ENCODE measurements at regions not wholly inside any gene's neighbourhood (a gene's known extent, or its start where the extent isn't known, plus 50 kb on each side); places are given as distances from the start of the nearest gene placed in this dataset.
"Not testable (repeated sequence)": the region's sequence is repeated elsewhere in the genome, so short reads cannot be mapped to it uniquely, and the experiment has no call there.

GRCh38 chrX:3882553-3882920 is 169.1 kb upstream of the PRKX start:
- not testable (repeated sequence) for DNase-seq

DNA sequence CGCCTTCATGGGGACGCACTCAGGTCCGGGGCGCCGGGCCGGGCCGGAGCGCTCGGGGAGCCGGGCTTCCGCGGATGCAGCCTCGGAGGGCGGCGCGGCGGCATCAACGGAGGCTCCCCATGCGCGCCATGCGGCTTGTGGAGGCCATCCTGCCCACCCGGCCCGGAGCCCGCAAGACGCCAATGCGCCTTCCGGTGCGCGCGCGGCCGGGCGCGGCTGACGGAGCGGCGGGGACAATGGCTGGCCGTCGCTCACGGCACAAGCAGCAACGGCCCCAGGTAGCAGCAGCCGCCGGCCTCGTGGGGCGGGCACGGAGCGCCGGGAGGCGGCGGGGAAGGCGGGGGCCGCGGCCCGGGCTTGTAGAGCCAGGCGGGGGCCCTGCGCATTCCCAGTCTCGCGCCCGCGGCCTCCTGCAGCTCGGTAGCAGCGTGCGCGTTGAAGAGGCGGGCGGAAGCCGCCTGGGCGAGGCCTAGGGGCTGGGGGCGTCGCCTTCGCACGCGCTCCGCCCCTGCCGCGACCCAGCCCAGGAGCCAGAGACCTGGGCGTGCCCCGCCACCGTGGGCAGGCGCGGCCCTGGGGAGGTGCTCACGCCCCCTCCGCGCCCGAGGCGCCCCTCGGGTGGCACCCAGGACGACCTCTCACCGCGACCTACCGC is 168.6 kb upstream of the PRKX start:
- not testable (repeated sequence) for DNase-seq

DNA sequence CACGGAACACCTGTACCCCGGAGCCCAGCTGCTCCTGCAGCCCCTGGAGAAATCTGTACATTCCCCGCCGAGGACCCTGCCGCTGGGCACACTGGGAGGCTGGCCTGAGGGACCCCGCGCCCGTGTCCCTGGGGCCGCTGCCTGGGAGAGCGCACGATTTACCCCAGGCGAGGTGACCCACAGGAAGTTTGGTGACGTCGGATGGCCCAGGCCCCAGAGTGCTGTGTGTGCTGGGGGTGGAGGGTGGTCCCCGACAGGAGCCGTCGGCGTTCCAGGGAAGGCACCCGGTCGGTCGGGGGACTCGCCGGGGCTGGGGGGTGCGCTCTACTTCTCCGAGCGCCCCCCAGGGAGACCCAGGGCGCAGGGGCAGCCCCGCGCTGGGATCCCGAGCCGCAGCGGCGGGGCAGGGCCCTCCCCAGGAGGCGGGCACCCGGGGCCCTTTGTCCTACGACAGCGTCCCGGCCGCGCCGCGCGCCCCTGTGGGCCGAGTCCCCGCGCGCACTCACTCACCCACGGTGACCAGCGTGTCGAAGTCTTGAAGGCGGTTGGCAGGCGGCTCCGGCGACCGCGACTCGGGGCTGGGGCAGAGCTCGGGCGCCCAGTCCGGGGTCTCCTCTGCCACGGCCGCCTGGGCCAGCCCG is 167.9 kb upstream of the PRKX start:
- not testable (repeated sequence) for DNase-seq

GRCh38 chrX:3876393-3876792 is 162.9 kb upstream of the PRKX start:
- DNase-seq = not testable (repeated sequence)

DNA sequence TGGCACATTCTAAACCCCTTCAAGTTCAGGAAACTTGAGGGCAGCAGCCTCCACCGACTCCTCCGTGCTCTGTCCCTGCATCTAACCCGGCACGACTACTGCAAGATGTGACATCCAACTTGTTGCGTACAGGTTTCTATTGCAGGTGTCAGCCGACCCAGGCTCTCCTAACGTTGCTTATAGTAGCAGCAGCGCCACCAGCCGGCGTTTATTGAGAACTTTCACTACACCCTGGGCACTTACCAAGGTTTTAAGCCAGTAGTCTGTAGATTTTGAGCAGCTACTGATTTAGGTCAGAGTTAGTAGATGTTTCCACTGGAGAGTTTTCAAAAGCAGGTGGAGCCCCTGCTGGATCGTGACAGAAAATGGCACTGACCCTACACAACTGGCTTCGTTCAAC is 162.2 kb upstream of the PRKX start:
- not testable (repeated sequence) for DNase-seq

DNA sequence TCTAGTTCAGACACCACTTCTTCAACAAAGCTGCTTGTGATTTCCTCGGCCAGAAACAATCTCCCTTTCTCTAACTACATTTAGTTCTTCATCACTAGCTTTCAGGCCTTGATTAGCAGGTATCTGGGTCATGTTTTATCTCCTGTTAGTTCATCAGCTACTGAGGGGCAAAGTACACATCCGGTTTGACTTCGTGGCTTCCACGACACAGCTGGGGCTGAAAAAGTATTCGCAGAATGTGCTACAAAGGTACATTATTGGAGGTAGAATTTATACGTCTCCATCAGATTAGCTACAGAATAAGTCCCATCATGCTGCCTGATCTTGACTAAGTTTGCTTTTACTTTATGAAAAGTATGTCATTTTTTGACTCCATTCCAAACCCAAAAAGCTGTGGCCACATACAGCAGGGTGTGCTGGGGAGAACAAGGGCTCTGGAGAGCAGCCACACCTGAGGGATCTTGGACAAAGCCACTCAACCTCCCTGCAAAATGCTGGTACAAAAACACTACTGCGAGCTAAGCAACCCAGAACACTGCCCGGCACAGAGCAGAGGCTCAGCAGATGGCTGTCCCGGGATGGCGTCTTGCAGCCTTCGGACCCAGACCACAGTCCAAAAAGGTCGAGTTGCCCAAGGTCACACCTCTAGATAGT is 158.9 kb upstream of the PRKX start:
- not testable (repeated sequence) for DNase-seq

DNA sequence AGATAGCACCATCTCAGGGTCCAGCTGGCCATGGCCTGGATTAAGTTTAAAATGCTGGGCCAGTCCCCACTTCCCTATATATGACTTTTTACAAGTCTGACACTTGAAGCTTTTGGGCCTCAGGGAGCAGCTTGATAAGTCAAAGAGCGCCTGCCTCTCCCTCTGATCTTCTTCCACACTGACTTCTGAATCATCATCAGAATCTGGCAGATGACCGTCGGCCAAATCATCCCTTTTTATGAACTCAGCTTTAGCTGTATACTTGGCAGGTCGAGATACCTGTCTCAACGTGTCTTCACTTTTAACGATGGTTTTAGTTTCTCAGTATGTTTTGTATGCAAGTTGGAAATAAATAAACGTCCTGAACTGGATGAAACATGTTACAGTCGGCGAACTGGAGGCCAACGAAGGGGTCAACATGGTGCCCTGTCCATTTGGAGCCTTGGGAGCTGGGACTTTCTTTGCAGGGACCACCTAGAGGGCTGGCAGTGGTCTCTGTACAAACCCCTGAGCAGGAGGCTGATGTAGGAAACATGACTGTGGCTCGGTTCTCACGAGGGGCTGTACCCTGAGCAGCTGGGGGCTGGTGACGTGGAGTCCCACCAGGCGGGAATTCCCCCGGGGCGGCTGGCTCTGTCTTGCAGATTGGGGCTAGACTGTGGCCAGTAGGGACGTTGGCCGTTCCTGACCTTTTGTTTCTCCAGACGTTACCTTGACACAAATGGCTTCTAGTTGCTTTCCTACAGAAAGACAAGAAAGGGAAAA is 153.8 kb upstream of the PRKX start:
- not testable (repeated sequence) for DNase-seq

- not testable (repeated sequence) for DNase-seq
Measured at GRCh38 chrX:3858332-3858731, 144.9 kb upstream of the PRKX start.

DNA sequence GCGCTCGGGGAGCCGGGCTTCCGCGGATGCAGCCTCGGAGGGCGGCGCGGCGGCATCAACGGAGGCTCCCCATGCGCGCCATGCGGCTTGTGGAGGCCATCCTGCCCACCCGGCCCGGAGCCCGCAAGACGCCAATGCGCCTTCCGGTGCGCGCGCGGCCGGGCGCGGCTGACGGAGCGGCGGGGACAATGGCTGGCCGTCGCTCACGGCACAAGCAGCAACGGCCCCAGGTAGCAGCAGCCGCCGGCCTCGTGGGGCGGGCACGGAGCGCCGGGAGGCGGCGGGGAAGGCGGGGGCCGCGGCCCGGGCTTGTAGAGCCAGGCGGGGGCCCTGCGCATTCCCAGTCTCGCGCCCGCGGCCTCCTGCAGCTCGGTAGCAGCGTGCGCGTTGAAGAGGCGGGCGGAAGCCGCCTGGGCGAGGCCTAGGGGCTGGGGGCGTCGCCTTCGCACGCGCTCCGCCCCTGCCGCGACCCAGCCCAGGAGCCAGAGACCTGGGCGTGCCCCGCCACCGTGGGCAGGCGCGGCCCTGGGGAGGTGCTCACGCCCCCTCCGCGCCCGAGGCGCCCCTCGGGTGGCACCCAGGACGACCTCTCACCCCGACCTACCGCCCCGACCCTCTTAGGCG is 130.2 kb upstream of the PRKX start:
- not testable (repeated sequence) for DNase-seq

GRCh38 chrX:3842822-3843521 is 129.5 kb upstream of the PRKX start:
- DNase-seq = not testable (repeated sequence)

- DNase-seq = not testable (repeated sequence)
Measured at GRCh38 chrX:3838754-3839153, 125.3 kb upstream of the PRKX start.

- DNase-seq = not testable (repeated sequence)
Measured at GRCh38 chrX:3837958-3838643, 124.7 kb upstream of the PRKX start.

- DNase-seq = not testable (repeated sequence)
Measured at GRCh38 chrX:3837211-3837610, 123.8 kb upstream of the PRKX start.

DNA sequence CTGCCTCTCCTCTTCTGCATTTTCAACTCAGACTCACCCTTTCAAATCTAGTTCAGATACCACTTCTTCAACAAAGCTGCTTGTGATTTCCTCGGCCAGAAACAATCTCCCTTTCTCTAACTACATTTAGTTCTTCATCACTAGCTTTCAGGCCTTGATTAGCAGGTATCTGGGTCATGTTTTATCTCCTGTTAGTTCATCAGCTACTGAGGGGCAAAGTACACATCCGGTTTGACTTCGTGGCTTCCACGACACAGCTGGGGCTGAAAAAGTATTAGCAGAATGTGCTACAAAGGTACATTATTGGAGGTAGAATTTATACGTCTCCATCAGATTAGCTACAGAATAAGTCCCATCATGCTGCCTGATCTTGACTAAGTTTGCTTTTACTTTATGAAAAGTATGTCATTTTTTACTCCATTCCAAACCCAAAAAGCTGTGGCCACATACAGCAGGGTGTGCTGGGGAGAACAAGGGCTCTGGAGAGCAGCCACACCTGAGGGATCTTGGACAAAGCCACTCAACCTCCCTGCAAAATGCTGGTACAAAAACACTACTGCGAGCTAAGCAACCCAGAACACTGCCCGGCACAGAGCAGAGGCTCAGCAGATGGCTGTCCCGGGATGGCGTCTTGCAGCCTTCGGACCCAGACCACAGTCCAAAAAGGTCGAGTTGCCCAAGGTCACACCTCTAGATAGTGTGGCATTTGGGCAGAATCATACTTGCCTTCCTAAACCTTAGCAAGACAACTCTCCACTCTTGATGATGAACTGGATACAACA is 120.5 kb upstream of the PRKX start:
- DNase-seq = not testable (repeated sequence)

- not testable (repeated sequence) for DNase-seq
Measured at GRCh38 chrX:3830020-3830419, 116.6 kb upstream of the PRKX start.

DNA sequence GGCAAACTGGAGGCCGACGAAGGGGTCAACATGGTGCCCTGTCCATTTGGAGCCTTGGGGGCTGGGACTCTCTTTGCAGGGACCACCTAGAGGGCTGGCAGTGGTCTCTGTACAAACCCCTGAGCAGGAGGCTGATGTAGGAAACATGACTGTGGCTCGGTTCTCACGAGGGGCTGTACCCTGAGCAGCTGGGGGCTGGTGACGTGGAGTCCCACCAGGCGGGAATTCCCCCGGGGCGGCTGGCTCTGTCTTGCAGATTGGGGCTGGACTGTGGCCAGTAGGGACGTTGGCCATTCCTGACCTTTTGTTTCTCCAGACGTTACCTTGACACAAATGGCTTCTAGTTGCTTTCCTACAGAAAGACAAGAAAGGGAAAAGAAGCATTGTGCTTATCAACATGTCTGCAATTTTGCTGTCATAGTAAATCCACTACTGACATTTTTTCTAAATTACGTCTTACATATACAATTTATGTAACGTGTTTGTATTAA is 115.6 kb upstream of the PRKX start:
- not testable (repeated sequence) for DNase-seq

- not testable (repeated sequence) for DNase-seq
Measured at GRCh38 chrX:3828378-3829040, 115.1 kb upstream of the PRKX start.

DNA sequence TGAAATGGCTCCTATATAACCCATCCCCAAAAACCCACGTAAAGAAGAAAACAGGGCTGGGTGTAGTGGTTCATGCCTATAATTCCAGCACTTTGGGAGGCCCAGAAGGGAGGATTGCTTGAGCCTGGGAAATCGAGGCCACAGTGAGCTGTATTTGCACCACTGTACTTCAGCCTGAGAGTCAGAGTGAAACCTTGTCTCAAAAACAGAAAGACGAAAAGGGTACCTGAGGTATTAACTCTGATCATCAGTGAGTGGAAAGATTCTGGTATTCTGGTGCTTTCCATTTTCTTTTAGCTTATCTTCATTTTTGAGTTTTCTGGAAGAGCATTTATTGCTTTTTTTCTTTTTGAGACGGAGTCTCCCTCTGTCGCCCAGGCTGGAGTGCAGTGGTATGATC is 110.6 kb upstream of the PRKX start:
- not testable (repeated sequence) for DNase-seq

- DNase-seq = no peak
Measured at GRCh38 chrX:3820167-3820566, 106.7 kb upstream of the PRKX start.

DNA sequence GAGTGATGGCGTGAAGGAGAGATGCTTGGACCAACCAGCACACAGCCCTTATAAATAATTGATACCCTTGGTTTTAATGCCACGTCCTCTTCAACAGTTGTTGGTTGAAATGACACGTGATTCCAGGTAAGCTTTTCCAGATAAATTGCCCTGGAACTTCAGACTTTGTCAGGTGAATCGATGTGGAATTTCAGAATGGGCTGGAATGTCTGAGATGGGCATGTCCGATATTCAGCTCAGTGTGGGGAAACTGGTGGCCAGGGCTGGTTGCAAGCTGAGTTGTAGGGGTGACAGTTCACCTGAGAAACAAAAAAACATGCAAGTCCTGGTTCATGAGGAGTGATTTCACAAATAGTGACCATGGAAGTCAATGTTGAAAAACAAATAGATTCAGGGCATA is 104.0 kb upstream of the PRKX start:
- DNase-seq = not testable (repeated sequence)
